Esophagus muscularis mucosa (tissue), 4 donors: ENCODE measurements at regions not wholly inside any gene's neighbourhood (a gene's known extent, or its start where the extent isn't known, plus 50 kb on each side); places are given as distances from the start of the nearest gene placed in this dataset.

ENCODE experiments used
- DNase-seq: peaks from one replicate; pipeline ENCODE4 v3.0.0-alpha.2; 2017; ENCODE audit errors: extremely low spot score
- H3K27ac ChIP-seq, 4 donors: fragments of 200-600 bp; sonication (generic); replicated peaks in 1 of 4; 1 replicate in 3 of 4; 2 replicates in 1 of 4; pipeline ENCODE4 v1.5.1; 2016 to 2019; ENCODE audit warnings: mild to moderate bottlenecking in 1 of 4
- H3K27me3 ChIP-seq, 4 donors: fragments of 200-600 bp; sonication (generic); one replicate each; pipeline versions ENCODE4 v1.5.1 to v1.6.0; 2016 to 2019
- H3K36me3 ChIP-seq, 4 donors: fragments of 200-600 bp; sonication (generic); one replicate each; pipeline ENCODE4 v1.5.1; 2016 to 2019
- H3K4me1 ChIP-seq, 4 donors: fragments of 200-600 bp; sonication (generic); one replicate each; pipeline ENCODE4 v1.5.1; 2016 to 2019
- H3K4me3 ChIP-seq, 4 donors: fragments of 200-600 bp; sonication (generic); 1 replicate in 2 of 4; 2 replicates in 2 of 4; pipeline ENCODE4 v1.5.1; 2016 to 2019; ENCODE audit warnings: mild to moderate bottlenecking in 4 of 4, moderate library complexity in 1 of 4
- H3K9me3 ChIP-seq, 4 donors: fragments of 200-600 bp; sonication (generic); 1 replicate in 3 of 4; 2 replicates in 1 of 4; pipeline ENCODE4 v1.5.1; 2016 to 2019
- CTCF ChIP-seq, 3 experiments: fragments of 200-600 bp in 2 of 3; fragments of 450-650 bp in 1 of 3; sonication (generic) in 2 of 3; IDR thresholded peaks; one replicate each; pipeline ENCODE4 v1.5.1; 2017 to 2019; ENCODE audit warnings: antibody characterized with exemption in 3 of 3, mild to moderate bottlenecking in 2 of 3, moderate library complexity in 1 of 3
- EP300 ChIP-seq: sonication (generic); formaldehyde crosslinking; IDR thresholded peaks from one replicate; pipeline ENCODE4 v1.6.1; 2017; ENCODE audit warnings: antibody characterized with exemption
- POLR2A ChIP-seq: fragments of 450-650 bp; IDR thresholded peaks from one replicate; pipeline ENCODE4 v1.6.1; 2017; ENCODE audit warnings: antibody characterized with exemption, moderate library complexity, mild to moderate bottlenecking, low read depth
- POLR2AphosphoS5 ChIP-seq, 2 donors: sonication (generic); formaldehyde crosslinking; IDR thresholded peaks; one replicate each; pipeline ENCODE4 v1.6.1; 2017; ENCODE audit warnings: antibody characterized with exemption in 2 of 2
- WGBS: methylation state at CpG from one replicate; pipeline ENCODE4 v1.1.5; 2018; 5-methylcytosine and 5-hydroxymethylcytosine counted together
- intact Hi-C: fragments of 100-400 bp; cut with DNase I; formaldehyde crosslinking; loops from one replicate; pipeline ENCODE4 v1.15.1; 2023

GRCh38 chr10:88194041-88194887, 330.8 kb downstream of the PTEN start:
- Histone ChIP-seq H3K36me3 (no peaks in the 10 kb centered on the region), H3K27me3 (no peaks in the 10 kb centered on the region), H3K9me3 (no peaks in the 10 kb centered on the region), H3K27ac (no peak overlapping the region), H3K4me3 (no peak overlapping the region), H3K4me1 (peaks cover 0 to 11% (median 2%) of the 10 kb centered on the region in 4 donors)
- intact Hi-C loops = no loop called here
- TF ChIP-seq POLR2AphosphoS5 (IDR thresholded peaks at IDR 0.05) (no peak), POLR2A (no peak), EP300 (no peak), CTCF (IDR thresholded peaks at IDR 0.05) (no peak)
- 74% methylated on average over 3 of the region's 3 CpGs for WGBS
- no peak for DNase-seq

GRCh38 chr10:88194961-88195367, 331.5 kb downstream of the PTEN start:
- Histone ChIP-seq H3K9me3 (no peaks in the 10 kb centered on the region), H3K4me3 (no peak overlapping the region), H3K4me1 (peaks cover 0 to 11% (median 2%) of the 10 kb centered on the region in 4 donors), H3K27ac (no peak overlapping the region), H3K27me3 (no peaks in the 10 kb centered on the region), H3K36me3 (no peaks in the 10 kb centered on the region)
- no peak for DNase-seq
- WGBS = 14% methylated on average over 2 of the region's 2 CpGs
- TF ChIP-seq CTCF (IDR thresholded peaks at IDR 0.05) (no peak), POLR2AphosphoS5 (IDR thresholded peaks at IDR 0.05) (no peak), POLR2A (no peak), EP300 (no peak)
- intact Hi-C loops = no loop called here

GRCh38 chr10:88195841-88196240, 332.4 kb downstream of the PTEN start:
- no peak overlapping the region for H3K4me3 ChIP-seq
- no peak for DNase-seq
- H3K36me3 ChIP-seq = no peaks in the 10 kb centered on the region
- TF ChIP-seq CTCF (IDR thresholded peaks at IDR 0.05) = no peak
- TF ChIP-seq EP300 = no peak
- no peak for TF ChIP-seq POLR2A
- TF ChIP-seq POLR2AphosphoS5 (IDR thresholded peaks at IDR 0.05) = no peak
- H3K4me1 ChIP-seq = peaks cover 0 to 11% (median 2%) of the 10 kb centered on the region in 4 donors
- H3K9me3 ChIP-seq = no peaks in the 10 kb centered on the region
- WGBS = 78% methylated on average over 2 of the region's 2 CpGs
- H3K27me3 ChIP-seq = no peaks in the 10 kb centered on the region
- H3K27ac ChIP-seq = no peak overlapping the region
- intact Hi-C loops = no loop called here

- Histone ChIP-seq H3K27me3 (no peaks in the 10 kb centered on the region), H3K36me3 (no peaks in the 10 kb centered on the region), H3K4me1 (peaks cover 0 to 11% (median 2%) of the 10 kb centered on the region in 4 donors), H3K27ac (no peak overlapping the region), H3K4me3 (no peak overlapping the region), H3K9me3 (no peaks in the 10 kb centered on the region)
- 30% methylated on average over 1 of the region's 1 CpG for WGBS
- TF ChIP-seq POLR2AphosphoS5 (IDR thresholded peaks at IDR 0.05) = no peak
- TF ChIP-seq EP300 = no peak
- TF ChIP-seq POLR2A = no peak
- TF ChIP-seq CTCF (IDR thresholded peaks at IDR 0.05) = no peak
- no peak for DNase-seq
- intact Hi-C loops = no loop called here
Measured at GRCh38 chr10:88196291-88196690, 332.9 kb downstream of the PTEN start.
